ENCODE measurements at regions not wholly inside any gene's neighbourhood (a gene's known extent, or its start where the extent isn't known, plus 50 kb on each side); places are given as distances from the start of the nearest gene placed in this dataset.

DNA sequence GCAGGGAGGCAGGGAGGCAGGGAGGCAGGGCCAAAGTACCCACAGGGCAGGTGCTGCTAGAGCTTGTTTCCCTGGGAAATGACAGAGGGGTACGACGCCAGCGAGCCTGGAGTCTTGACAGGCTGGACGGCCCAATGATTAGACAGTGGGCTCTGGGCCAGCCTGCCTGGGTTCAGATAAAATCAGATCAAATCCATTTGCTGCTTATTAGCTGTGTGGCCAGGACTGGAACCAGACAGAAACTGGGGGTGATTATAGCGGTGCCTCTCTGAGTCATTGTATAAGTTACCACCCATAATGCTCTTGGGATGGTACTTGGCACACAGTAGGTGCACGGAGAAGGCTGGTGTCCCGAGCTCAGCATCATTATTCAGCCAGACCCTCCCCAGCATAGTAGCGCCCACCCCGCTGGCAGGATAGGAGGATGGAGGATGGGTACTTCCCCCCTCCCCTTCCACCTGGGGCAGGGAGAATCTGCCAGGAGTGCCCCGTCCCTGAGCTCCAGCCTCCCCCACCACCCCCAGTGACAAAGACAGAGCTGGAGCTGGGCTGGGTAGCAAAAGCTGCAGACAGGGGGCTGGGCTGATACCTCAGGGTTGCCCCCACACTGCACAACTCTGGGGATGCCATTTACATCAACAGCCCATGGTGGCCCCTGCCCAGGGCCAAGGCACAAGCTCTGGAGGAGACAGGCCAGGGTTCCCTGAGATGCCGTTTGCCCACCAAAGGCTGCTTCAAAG, 77.6 kb upstream of the TNRC6C start:
- intact Hi-C loops (cut with micrococcal nuclease), result no loop called here
- Histone ChIP-seq H3K27me3 (ENCODE audit: low read length) (peaks cover 71% of the 10 kb centered on the region), H3K4me3 (ENCODE audit: low read length) (no peak overlapping the region), H3K9me3 (ENCODE audit: low read length) (peaks cover 5% of the 10 kb centered on the region; the same call in 1 of the 2 replicates), H4K20me1 (ENCODE audit: low read length) (no peaks in the 10 kb centered on the region), H3K4me2 (ENCODE audit: low read length) (no peak overlapping the region), H3K9ac (ENCODE audit: low read length) (no peak overlapping the region), H3K9me2 (replicated peaks; ENCODE audit: low read length) (no peaks in the 10 kb centered on the region), H3K79me2 (ENCODE audit: low read length) (no peaks in the 10 kb centered on the region), H2AFZ (ENCODE audit: low read length) (no peak overlapping the region), H3F3A (ENCODE audit: low read length, unreplicated experiment) (no peaks in the 10 kb centered on the region), H3K36me3 (ENCODE audit: low read depth, low read length) (no peaks in the 10 kb centered on the region), H3K4me1 (ENCODE audit: insufficient read depth, low read length) (no peaks in the 10 kb centered on the region), H3K27ac (ENCODE audit: low read length) (no peak overlapping the region)
- ChIA-PET POLR2A (ENCODE audit: unreplicated experiment) (no interaction called here), CTCF (interaction anchor here (0.6 kb wide), 1 partner anchor 374 kb away, joined by 6 read pairs; no protein-coding TSS in a partner anchor)
- no TSS peak for BruUV-seq (replicated peaks)
- TF ChIP-seq, protein P1, sequence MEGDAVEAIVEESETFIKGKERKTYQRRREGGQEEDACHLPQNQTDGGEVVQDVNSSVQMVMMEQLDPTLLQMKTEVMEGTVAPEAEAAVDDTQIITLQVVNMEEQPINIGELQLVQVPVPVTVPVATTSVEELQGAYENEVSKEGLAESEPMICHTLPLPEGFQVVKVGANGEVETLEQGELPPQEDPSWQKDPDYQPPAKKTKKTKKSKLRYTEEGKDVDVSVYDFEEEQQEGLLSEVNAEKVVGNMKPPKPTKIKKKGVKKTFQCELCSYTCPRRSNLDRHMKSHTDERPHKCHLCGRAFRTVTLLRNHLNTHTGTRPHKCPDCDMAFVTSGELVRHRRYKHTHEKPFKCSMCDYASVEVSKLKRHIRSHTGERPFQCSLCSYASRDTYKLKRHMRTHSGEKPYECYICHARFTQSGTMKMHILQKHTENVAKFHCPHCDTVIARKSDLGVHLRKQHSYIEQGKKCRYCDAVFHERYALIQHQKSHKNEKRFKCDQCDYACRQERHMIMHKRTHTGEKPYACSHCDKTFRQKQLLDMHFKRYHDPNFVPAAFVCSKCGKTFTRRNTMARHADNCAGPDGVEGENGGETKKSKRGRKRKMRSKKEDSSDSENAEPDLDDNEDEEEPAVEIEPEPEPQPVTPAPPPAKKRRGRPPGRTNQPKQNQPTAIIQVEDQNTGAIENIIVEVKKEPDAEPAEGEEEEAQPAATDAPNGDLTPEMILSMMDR (conservative IDR thresholded peaks at IDR 0.05; ENCODE audit: low read depth, low read length), result no peak
- TF ChIP-seq EZH2 (IDR thresholded peaks at IDR 0.05; ENCODE audit: low read length, unreplicated experiment) (no peak), EZH2phosphoT487 (IDR thresholded peaks at IDR 0.05; ENCODE audit: borderline replicate concordance, low read length) (no peak)
- DNase-seq (no peak), ATAC-seq (no peak)

- no peak for ATAC-seq
- Histone ChIP-seq H3K9me2 (replicated peaks; ENCODE audit: low read length) (no peaks in the 10 kb centered on the region), H4K20me1 (ENCODE audit: low read length) (no peaks in the 10 kb centered on the region), H3K79me2 (ENCODE audit: low read length) (no peaks in the 10 kb centered on the region), H2AFZ (ENCODE audit: low read length) (no peak overlapping the region), H3K4me1 (ENCODE audit: insufficient read depth, low read length) (no peaks in the 10 kb centered on the region), H3K27ac (ENCODE audit: low read length) (no peak overlapping the region), H3F3A (ENCODE audit: low read length, unreplicated experiment) (no peaks in the 10 kb centered on the region), H3K27me3 (ENCODE audit: low read length) (peaks cover 78% of the 10 kb centered on the region), H3K9me3 (ENCODE audit: low read length) (no peaks in the 10 kb centered on the region), H3K4me3 (ENCODE audit: low read length) (no peak overlapping the region), H3K4me2 (ENCODE audit: low read length) (no peak overlapping the region), H3K36me3 (ENCODE audit: low read depth, low read length) (no peaks in the 10 kb centered on the region), H3K9ac (ENCODE audit: low read length) (no peak overlapping the region)
- ChIA-PET POLR2A (ENCODE audit: unreplicated experiment) (no interaction called here), CTCF (interaction anchor here (0.6 kb wide), 2 partner anchors 375 to 856 kb away, joined by 3 to 6 read pairs; no protein-coding TSS in a partner anchor)
- BruUV-seq (replicated peaks), result no TSS peak
- intact Hi-C loops (cut with micrococcal nuclease), result no loop called here
- TF ChIP-seq, protein P1 (conservative IDR thresholded peaks at IDR 0.05; ENCODE audit: low read depth, low read length), result no peak
- TF ChIP-seq EZH2phosphoT487 (IDR thresholded peaks at IDR 0.05; ENCODE audit: borderline replicate concordance, low read length), result no peak
- TF ChIP-seq EZH2 (IDR thresholded peaks at IDR 0.05; ENCODE audit: low read length, unreplicated experiment), result no peak
- DNase-seq, result no peak
Observed at GRCh38 chr17:77881545-77881944, 77.0 kb upstream of the TNRC6C start.

- Histone ChIP-seq H3K9ac (ENCODE audit: low read length) (no peak overlapping the region), H3K36me3 (ENCODE audit: low read depth, low read length) (no peaks in the 10 kb centered on the region), H3K4me2 (ENCODE audit: low read length) (no peak overlapping the region), H3K4me1 (ENCODE audit: insufficient read depth, low read length) (no peaks in the 10 kb centered on the region), H2AFZ (ENCODE audit: low read length) (no peak overlapping the region), H3K9me2 (replicated peaks; ENCODE audit: low read length) (no peaks in the 10 kb centered on the region), H3K4me3 (ENCODE audit: low read length) (no peak overlapping the region), H3K27me3 (ENCODE audit: low read length) (peaks cover 83% of the 10 kb centered on the region), H3K27ac (ENCODE audit: low read length) (no peak overlapping the region), H3K79me2 (ENCODE audit: low read length) (no peaks in the 10 kb centered on the region), H3K9me3 (ENCODE audit: low read length) (no peaks in the 10 kb centered on the region), H3F3A (ENCODE audit: low read length, unreplicated experiment) (no peaks in the 10 kb centered on the region), H4K20me1 (ENCODE audit: low read length) (no peaks in the 10 kb centered on the region)
- DNase-seq (no peak), ATAC-seq (no peak)
- TF ChIP-seq EZH2phosphoT487 (IDR thresholded peaks at IDR 0.05; ENCODE audit: borderline replicate concordance, low read length) (no peak), EZH2 (IDR thresholded peaks at IDR 0.05; ENCODE audit: low read length, unreplicated experiment) (no peak)
- TF ChIP-seq, protein P1 (conservative IDR thresholded peaks at IDR 0.05; ENCODE audit: low read depth, low read length), result no peak
- CTCF ChIA-PET, result interaction anchor here (0.6 kb wide), 1 partner anchor 855 kb away, joined by 3 read pairs; no protein-coding TSS in a partner anchor
- POLR2A ChIA-PET (ENCODE audit: unreplicated experiment), result no interaction called here
- intact Hi-C loops (cut with micrococcal nuclease), result no loop called here
- no TSS peak for BruUV-seq (replicated peaks)
Observed at GRCh38 chr17:77882040-77882439, 76.5 kb upstream of the TNRC6C start.

Measured in PC-3 (cell line).